Endodermal cell (in vitro differentiated cells): ENCODE measurements at regions not wholly inside any gene's neighbourhood (a gene's known extent, or its start where the extent isn't known, plus 50 kb on each side); places are given as distances from the start of the nearest gene placed in this dataset.

Experiments used
- DNase-seq: peaks from one replicate; pipeline ENCODE4 v3.0.0-alpha.2; 2017
- H3K27ac ChIP-seq: 2 replicates; pipeline ENCODE4 v1.5.1; 2013; ENCODE audit warnings: mild to moderate bottlenecking, low read depth, low read length, moderate library complexity
- H3K27me3 ChIP-seq: 2 replicates; pipeline ENCODE4 v1.6.1; 2013; ENCODE audit warnings: mild to moderate bottlenecking, low read length, moderate library complexity; ENCODE audit not compliant: insufficient read depth, control insufficient read depth, poor library complexity, severe bottlenecking
- H3K36me3 ChIP-seq: 2 replicates; pipeline ENCODE4 v1.7.0; 2013; ENCODE audit warnings: mild to moderate bottlenecking, low read length, moderate library complexity; ENCODE audit not compliant: control insufficient read depth, insufficient read depth
- H3K4me1 ChIP-seq: one replicate; pipeline ENCODE4 v1.7.0; 2013; ENCODE audit warnings: low read length; ENCODE audit not compliant: control insufficient read depth, insufficient read depth
- H3K4me3 ChIP-seq: 2 replicates; pipeline ENCODE4 v1.5.1; 2013; ENCODE audit warnings: mild to moderate bottlenecking, low read length, moderate library complexity
- H3K9ac ChIP-seq: 2 replicates; pipeline ENCODE4 v1.6.1; 2013; ENCODE audit warnings: mild to moderate bottlenecking, low read length, moderate library complexity; ENCODE audit not compliant: poor library complexity, severe bottlenecking; ENCODE audit errors: extremely low read depth
- H3K9me3 ChIP-seq: 2 replicates; pipeline ENCODE4 v1.6.1; 2013; ENCODE audit warnings: mild to moderate bottlenecking, low read length, moderate library complexity; ENCODE audit not compliant: control insufficient read depth
- H3K27ac Mint-ChIP-seq: 2 replicates; pipeline ENCODE4 v1.8.0; 2020; ENCODE audit warnings: mixed read lengths
- H3K27me3 Mint-ChIP-seq: 2 replicates; pipeline ENCODE4 v1.8.0; 2021; ENCODE audit warnings: mild to moderate bottlenecking, mixed read lengths; ENCODE audit not compliant: insufficient read depth
- H3K36me3 Mint-ChIP-seq: 2 replicates; pipeline ENCODE4 v1.8.0; 2020; ENCODE audit warnings: low read depth, mixed read lengths
- H3K4me1 Mint-ChIP-seq: 2 replicates; pipeline ENCODE4 v1.8.0; 2020; ENCODE audit warnings: mixed read lengths
- H3K4me3 Mint-ChIP-seq: 2 replicates; pipeline ENCODE4 v1.8.0; 2020; ENCODE audit warnings: mild to moderate bottlenecking, moderate library complexity, mixed read lengths
- H3K9me3 Mint-ChIP-seq: 2 replicates; pipeline ENCODE4 v1.8.0; 2020; ENCODE audit warnings: mild to moderate bottlenecking, mixed read lengths
- CTCF ChIP-seq: fragments of 200-600 bp; sonication (generic); conservative IDR thresholded peaks from 2 replicates; pipeline ENCODE4 v1.5.0; 2021; ENCODE audit warnings: antibody characterized with exemption, mild to moderate bottlenecking
- WGBS, 2 experiments: methylation state at CpG; one replicate each; pipeline versions ENCODE4 v1.1.5 to v1.1.7; 2013; ENCODE audit warnings: missing lambda C conversion rate in 2 of 2, mixed read lengths in 1 of 2; ENCODE audit not compliant: insufficient coverage in 1 of 2, insufficient read length in 1 of 2; 5-methylcytosine and 5-hydroxymethylcytosine counted together

GRCh38 chr1:5488448-5488847 lies 503.8 kb downstream of the NPHP4 start:
- H3K27ac ChIP-seq: no peak overlapping the region
- TF ChIP-seq CTCF: no peak
- H3K9me3 ChIP-seq: no peaks in the 10 kb centered on the region
- H3K4me1 Mint-ChIP-seq: no peaks in the 10 kb centered on the region
- H3K36me3 Mint-ChIP-seq: no peaks in the 10 kb centered on the region
- H3K9ac ChIP-seq: no peak overlapping the region
- no peak overlapping the region for H3K4me3 ChIP-seq
- DNase-seq: no peak
- H3K36me3 ChIP-seq: no peaks in the 10 kb centered on the region
- H3K27me3 ChIP-seq: no peaks in the 10 kb centered on the region
- 96% methylated on average over 1 of the region's 1 CpG; no CpG with 5 or more reads in 1 of the 2 experiments for WGBS, 2 experiments
- no peaks in the 10 kb centered on the region for H3K4me1 ChIP-seq
- H3K9me3 Mint-ChIP-seq: no peaks in the 10 kb centered on the region
- H3K4me3 Mint-ChIP-seq: no peak overlapping the region
- peaks cover 7% of the 10 kb centered on the region for H3K27me3 Mint-ChIP-seq
- H3K27ac Mint-ChIP-seq: no peak overlapping the region

DNA sequence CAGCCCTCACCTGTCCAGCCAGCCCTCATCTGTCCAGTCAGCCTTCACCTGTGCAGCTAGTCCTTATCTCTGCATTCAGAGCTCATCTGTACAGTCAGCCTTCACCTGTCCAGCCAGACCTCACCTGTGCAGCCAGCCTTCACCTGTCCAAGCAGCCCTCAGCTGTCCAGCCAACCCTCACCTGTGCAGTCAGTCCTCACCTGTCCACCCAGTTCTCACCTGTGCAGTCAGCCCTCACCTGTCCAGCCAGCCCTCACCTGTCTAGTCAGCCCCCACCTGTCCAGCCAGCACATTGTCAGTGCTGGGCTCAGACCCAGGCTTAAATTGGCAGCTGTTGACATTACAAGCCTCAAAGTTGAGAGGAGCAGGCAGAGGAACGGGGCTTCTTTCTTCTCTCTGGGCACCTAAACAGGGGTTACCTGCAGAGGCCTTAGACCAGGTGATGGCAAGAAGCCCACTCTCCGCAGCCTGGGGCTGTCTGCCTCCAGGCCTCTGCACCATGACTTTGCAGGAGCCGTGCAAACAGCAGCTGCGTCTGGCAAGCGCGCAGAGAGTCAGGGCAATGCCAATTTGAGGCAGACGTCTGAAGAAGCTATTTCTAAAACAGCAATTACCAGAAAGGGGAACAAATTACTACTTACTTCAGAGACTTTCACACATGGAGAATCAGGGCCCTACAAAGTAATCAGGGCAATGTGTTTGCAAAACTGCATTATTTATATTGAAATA lies 506.1 kb downstream of the NPHP4 start:
- peaks cover 1% of the 10 kb centered on the region for H3K9me3 Mint-ChIP-seq
- no peak overlapping the region for H3K27ac ChIP-seq
- no peak overlapping the region for H3K4me3 Mint-ChIP-seq
- H3K9ac ChIP-seq: no peak overlapping the region
- H3K4me1 ChIP-seq: no peaks in the 10 kb centered on the region
- no peak for DNase-seq
- 84 to 90% methylated on average over 3 to 7 of the region's 7 CpGs for WGBS, 2 experiments
- H3K9me3 ChIP-seq: no peaks in the 10 kb centered on the region
- no peaks in the 10 kb centered on the region for H3K27me3 ChIP-seq
- no peaks in the 10 kb centered on the region for H3K36me3 ChIP-seq
- no peak overlapping the region for H3K4me3 ChIP-seq
- no peak overlapping the region for H3K27ac Mint-ChIP-seq
- peaks cover 14% of the 10 kb centered on the region for H3K27me3 Mint-ChIP-seq
- TF ChIP-seq CTCF: no peak
- no peaks in the 10 kb centered on the region for H3K36me3 Mint-ChIP-seq
- H3K4me1 Mint-ChIP-seq: peaks cover 2% of the 10 kb centered on the region

DNA sequence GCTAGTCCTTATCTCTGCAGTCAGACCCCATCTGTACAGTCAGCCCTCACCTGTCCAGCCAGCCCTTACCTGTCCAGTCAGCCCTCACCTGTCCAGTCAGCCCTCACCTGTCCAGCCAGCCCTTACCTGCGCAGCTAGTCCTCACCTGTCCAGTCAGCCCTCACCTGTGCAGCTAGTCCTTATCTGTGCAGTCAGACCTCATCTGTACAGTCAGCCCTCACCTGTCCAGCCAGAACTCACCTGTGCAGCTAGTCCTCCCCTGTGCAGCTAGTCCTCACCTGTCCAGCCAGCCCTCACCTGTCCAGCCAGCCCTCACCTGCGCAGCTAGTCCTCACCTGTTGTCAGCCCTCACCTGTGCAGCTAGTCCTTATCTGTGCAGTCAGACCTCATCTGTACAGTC lies 506.8 kb downstream of the NPHP4 start:
- Mint-ChIP-seq H3K27ac (peak overlapping the region; percentile 42), H3K27me3 (peaks cover 14% of the 10 kb centered on the region), H3K4me3 (no peak overlapping the region), H3K9me3 (peaks cover 1% of the 10 kb centered on the region), H3K4me1 (peaks cover 2% of the 10 kb centered on the region), H3K36me3 (no peaks in the 10 kb centered on the region)
- Histone ChIP-seq H3K9me3 (no peaks in the 10 kb centered on the region), H3K27me3 (no peaks in the 10 kb centered on the region), H3K27ac (no peak overlapping the region), H3K4me3 (no peak overlapping the region), H3K4me1 (no peaks in the 10 kb centered on the region), H3K36me3 (no peaks in the 10 kb centered on the region), H3K9ac (no peak overlapping the region)
- WGBS, 2 experiments: 85 to 100% methylated on average over 1 to 2 of the region's 2 CpGs
- DNase-seq: no peak
- TF ChIP-seq CTCF: no peak
